Caki2 (cell line): ENCODE measurements at regions not wholly inside any gene's neighbourhood (a gene's known extent, or its start where the extent isn't known, plus 50 kb on each side); places are given as distances from the start of the nearest gene placed in this dataset.

Experiments used
- DNase-seq: peaks from one replicate; pipeline ENCODE4 v3.0.0-alpha.2; 2015; ENCODE audit warnings: low read depth
- in situ Hi-C: cut with HindIII; loops from 2 replicates; pipeline ENCODE4 v1.10.0; 2016; ENCODE audit warnings: low sequenced_read_pairs, low pct_unique_long_range_greater_than_20kb, mixed read lengths

DNA sequence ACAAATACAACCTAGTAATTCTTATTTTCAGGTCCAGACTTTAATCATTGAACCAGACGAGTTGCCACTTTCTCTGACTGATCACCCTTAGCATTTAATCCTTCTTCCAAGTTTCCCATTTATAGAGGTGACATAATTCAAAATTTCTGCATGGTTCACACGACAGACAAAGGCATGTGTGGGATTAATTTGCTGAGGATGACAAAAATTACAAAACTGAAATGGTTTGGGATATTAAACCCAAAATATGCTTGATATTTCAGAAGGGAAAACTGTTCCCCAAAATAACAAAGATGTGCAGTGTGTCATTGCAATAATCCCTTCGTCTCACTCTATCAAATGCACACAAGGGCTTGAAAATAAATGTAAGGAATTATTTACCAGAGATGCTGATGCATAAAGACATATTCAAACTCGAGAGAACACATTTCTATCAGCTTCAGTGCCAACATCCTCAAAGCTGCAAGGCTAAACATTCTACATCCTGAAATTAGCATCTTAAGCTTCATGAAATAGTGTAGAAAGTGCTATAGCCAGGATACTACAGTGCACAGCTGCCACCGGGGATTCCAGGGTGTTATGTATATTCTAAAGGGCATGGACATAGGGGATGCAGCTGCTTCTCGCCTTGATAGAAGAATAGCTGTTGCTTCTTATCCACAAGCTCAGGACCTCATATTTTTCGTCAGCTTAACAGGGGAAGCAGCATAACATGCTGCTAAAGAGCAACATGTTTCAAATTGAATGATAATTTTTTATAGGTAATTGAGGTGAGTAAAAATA is 198.7 kb upstream of the SLITRK1 start:
- in situ Hi-C loops = no loop called here
- no peak for DNase-seq

DNA sequence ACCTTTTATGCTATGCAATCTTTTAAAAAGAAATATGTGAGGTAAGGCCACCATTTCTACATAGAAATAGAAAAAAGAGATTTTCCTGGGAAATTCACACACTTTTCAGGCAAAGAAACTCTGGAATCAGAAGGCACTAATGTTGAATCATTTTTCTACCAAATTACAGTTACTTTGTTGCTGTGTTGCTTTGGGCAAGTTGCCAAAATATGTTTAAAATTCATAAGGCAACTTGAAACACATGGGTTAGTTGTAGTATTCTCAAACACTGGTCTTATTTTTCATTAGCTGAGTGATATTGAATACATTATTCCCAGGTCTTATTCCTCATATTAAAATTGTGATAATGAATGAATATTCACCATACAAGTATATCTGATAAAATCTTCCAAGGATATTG is 195.0 kb upstream of the SLITRK1 start:
- no peak for DNase-seq
- in situ Hi-C loops = no loop called here

DNA sequence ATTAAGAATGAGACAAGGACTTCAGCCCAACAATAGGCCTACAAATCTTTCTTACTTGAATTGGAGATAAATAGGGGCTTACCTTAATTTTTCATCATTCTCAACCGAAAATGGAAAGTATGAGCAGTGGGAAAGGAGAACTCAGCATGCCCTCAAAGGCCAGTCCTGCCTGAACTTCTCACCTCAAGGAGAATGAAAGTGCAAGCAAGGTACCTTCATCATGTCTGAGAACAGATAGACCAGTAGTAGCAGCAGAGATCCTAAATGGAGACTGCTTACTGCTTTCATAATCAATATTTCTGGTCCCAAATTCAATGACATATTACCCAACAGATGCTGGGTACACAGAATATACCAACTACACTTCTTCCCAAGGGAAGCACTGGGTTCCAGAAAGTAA is 194.0 kb upstream of the SLITRK1 start:
- DNase-seq = no peak
- in situ Hi-C loops = no loop called here

DNA sequence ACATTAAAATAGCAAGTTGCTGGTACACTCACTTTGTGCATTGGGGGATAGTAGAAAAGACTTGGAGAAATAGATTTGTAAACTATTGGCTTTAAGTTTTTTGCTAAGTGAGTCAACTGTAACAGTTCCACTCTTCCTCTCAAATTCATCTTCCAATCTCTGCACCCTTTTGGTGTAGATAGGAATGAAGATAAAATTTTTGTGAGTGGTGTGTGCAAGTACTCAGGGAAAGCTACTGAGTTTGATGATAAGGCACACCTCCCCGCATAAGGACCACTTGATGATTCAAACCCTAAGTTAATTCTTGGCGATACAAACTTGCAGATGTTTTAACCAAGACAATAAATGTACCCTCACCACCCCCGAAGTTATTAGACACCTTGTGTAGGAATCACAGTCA is 168.3 kb upstream of the SLITRK1 start:
- in situ Hi-C loops = no loop called here
- no peak for DNase-seq

DNA sequence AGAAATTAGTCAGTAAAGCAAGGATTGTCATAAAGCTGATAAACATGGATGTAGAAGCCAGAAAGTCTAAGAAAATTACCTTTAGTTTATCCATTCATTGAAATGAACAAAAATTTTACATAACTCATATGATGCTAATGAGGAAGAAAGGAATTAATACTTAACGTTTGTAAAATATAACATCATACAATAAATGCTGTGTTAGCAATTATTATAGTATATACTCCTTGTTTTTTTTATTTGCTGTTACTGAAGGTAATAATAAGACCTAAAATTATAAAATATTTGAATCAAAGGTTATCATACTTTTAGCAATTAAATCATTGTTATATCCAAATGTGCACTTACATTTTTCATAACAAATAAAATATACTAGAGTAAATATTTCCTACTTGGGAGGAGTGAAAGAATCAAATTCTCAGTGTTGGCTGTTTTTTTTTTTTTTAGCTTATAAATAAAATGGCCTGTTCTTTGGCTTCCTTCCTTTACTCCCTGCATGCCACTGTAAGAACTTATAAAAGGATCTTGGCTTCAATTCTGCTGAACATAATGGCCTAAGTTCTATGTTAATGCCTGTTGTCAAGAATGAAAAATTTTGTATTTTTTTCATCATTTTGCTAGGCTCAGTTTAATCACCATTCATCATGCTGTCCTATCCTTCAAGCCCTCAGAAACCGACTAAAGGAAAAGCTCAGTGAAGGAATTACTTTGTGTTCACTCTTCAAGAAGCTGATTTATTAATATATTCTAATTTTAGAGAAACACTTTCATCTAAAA is 167.4 kb upstream of the SLITRK1 start:
- in situ Hi-C loops = no loop called here
- DNase-seq = no peak

DNA sequence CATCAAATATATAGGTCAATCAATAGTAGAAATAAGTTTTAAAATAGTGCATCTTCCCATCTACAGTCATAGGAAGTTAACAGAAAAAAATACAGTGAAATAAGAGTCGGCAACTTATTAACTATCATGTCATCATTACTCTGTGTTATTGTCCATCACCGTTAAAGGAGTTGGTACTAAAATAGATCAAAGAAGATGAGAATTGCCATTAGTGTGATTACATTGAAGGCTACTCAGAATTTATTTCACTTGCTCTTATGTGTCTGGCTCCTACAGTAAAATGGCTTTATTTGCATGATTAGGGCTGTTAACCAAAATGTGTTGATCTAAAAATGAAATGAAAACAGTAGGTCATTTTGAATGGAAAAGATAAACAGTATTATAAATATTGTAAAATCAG is 162.5 kb upstream of the SLITRK1 start:
- in situ Hi-C loops = no loop called here
- no peak for DNase-seq

DNA sequence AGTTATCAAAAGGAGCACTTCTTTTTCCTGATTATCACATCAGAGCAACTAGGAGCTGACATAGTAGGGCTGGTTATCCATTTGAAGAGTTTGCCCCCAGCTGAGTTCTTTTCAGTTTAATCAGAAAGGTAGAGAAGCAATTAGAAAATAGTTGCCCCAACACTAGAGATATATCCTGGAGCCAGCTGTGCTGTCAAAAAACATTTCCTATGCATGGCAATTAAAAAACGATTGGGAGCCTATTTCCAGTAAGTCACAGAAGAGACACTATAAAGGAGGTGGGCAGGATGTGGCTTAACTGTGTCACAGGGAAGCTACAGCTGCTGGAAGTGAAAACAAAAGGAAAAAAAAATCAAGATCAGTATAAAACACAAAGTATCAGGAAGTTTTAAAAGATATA is 155.7 kb upstream of the SLITRK1 start:
- in situ Hi-C loops = no loop called here
- DNase-seq = no peak

DNA sequence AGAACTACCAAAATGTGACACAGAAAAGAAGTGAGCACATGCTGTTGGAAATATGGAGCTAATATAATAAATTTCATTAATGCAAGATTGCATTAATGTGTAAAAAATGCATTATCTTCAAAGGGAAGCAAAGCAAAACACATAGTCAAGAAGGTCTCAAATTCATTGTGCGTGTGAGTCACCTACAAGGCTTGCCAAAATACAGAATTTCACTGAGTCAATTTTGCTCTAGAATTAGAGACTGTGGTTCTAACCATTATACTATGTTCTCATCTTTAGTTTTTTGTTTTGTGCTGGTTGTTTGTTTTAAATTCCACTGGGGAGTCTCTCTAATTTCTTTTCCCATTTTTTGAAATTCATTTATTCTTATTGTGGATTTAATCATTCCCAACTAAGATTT is 149.8 kb upstream of the SLITRK1 start:
- in situ Hi-C loops = no loop called here
- no peak for DNase-seq

DNA sequence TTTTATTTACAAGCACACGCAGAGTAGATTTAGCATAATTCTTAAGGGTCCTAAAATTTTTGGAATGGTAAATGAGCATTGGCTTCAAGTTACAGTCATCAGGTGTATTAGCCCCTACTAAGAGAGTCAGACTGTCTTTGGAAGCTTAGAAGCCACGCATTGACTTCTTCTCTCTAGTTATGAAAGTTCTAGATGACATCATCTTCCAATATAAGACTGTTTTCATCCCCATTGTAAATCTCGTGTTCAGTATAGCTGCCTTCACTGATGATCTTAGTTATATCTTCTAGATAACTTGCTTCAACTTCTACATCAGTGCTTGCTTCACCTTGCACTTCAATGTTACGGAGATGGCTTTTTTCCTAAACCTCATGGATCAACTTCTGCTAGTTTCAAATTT is 148.8 kb upstream of the SLITRK1 start:
- in situ Hi-C loops = no loop called here
- DNase-seq = no peak

DNA sequence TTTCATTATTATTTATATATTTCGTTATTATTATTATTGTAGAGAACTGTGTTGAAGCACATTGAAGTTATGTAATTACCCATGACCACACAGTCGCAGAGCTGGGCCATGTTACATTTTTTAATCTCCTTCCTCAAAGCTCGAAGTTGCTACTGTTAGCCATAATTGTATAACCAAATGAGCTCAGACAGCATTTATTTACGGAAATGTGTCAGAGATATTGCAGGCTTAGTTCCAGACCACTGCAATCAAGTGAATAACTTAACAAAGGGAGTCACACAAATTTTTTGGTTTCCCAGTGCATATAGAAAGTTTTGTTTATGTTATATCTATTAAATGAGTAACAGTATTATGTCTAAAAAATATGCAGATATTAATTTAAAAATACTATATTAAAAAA is 147.1 kb upstream of the SLITRK1 start:
- in situ Hi-C loops = no loop called here
- no peak for DNase-seq

DNA sequence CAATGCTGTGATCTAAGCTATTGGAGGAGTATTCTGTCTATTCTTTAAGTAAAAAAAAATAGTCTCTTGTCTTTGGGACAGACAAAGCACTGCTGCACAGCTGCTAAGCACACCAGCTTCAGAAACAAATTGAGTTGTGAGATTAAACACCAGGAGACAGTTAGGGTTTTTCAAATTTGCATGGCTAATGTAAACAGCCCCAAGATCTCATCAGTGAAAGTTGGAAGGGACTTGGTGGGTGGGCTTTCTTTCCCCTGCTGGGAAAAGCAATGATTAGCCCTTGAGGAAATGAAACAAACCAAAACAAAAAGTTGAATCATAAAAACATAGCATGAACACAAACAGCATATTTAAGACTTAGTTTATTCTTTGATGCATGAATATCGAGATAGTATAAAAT is 143.6 kb upstream of the SLITRK1 start:
- in situ Hi-C loops = no loop called here
- no peak for DNase-seq

DNA sequence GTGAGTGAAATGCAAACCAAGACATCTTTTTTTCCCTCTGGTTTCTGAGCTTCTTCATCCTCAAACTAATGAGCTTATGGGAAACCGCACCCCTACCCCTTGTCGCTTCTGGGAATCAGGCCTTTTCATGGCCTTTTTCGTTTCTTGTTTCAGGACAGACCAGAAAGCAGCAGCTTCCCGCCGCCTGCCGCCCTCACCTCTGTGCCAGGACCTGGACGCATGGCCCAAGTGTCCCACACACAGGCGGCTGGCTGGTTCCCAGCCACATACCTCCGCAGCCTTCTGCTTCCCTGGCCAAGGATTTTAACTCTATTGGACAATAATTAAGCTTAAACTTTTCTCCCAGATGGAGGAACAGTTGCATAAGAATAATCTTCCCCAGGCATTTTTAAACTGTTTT is 114.1 kb upstream of the SLITRK1 start:
- DNase-seq = no peak
- in situ Hi-C loops = no loop called here

DNA sequence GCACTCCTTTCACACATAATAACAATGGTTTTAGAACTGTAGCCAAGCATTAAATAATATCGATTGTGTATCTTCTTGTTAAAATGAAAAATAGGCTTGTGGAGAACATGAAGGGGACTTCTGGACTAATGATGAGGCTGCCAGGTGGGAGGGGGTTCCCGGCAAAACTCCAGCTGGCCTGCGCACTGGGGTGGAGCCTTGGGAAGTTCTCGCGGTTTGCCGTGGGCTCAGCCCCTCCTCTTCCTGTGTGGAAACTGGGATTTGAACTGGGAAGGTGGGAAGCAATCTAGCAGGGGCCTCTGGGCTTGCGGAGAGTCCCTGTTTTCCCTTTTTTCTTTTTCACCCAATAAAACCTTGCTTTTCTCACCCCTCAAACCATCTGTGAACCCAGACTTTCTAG is 113.7 kb upstream of the SLITRK1 start:
- in situ Hi-C loops = no loop called here
- no peak for DNase-seq

DNA sequence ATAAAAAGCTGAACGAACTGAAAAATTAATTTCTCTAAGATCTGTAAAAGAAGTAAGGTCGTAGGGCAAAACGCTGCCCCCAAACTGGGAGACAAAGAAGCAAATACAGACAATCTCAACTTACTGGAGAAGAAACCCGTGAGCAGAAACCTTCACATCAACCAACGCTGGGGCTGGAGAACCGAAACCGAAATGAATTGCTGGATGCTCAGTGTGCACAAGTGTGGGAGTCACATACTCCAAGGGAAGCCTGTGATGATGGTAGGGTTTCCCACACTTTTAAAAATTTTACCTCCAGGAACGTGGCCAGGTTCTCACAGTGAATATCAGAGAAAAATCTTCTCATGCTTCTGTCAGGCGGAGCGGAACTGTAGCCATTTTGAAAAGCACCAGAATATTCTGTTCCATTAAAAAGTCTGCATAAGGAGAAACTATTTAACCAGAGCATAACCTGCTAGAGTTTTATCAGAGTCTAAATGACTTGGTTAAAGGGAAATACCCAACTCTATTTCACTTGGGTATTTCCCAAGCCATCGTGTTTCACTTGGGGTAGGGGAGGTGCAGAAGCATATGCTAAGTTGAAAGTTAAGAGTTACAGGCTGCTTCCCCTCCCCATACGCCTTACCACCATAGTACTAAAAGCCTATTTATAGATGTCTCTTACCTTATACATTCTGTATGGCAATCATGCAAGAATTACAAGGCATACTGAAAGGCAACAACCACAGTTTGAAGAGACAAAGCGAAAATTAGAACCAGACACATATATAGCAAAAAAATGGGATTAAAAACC is 110.5 kb upstream of the SLITRK1 start:
- in situ Hi-C loops = no loop called here
- no peak for DNase-seq

DNA sequence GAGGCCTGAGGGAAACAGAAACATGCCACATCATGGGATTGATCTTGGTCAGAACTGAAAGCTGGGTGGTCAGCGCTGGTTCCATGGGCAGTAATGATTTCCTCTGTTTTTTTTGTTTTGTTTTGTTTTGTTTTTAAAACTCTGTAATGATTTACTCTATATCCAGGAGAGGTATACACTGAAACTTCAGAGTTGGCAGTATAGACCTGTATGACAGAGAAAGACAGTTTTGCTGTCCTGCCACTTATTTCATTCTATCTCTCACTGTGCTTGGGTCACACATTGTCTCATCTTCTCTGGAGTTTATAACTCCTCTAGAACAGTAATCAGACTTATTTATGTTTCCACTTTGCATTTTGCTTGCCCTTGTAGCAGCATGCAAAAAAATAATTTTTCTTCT is 105.1 kb upstream of the SLITRK1 start:
- in situ Hi-C loops = no loop called here
- no peak for DNase-seq

DNA sequence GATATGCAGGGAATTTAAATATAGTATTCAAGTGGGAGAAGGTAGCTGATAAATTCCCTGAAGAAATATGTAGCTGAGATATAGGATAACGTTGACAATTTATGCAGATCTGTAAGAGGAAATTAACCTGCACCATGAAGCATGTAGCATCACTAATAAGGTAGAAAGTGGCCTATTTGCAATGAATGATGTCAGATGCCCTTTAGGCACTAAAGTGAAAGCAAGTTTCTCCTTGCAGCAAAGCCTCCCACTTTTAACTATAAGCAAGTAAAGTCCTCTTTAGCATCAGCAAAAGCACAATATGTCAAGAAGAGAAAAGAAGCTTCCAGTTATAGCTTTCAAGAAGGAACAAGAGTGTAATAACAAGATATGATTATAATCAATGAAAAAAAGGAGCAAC is 102.5 kb upstream of the SLITRK1 start:
- in situ Hi-C loops = no loop called here
- no peak for DNase-seq

DNA sequence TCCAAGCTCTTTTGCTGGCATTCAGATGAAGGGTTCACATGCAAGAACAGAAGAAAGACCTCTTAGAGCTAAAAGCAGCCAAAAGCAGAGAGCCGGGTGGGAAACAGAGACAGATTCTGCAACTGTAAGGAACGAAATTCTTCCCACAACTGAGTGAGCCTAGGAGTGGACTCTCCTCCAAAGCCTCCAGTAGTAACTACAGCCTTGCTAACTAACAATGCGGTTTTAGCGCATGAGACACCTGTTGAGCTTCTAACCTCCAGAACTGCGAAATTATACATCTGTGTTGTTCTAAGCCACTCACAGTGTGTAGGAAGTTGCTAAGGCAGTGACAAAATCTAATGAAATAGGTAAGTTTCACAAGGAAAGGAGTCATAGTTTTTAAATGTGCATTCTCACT is 98.1 kb upstream of the SLITRK1 start:
- DNase-seq = no peak
- in situ Hi-C loops = no loop called here

DNA sequence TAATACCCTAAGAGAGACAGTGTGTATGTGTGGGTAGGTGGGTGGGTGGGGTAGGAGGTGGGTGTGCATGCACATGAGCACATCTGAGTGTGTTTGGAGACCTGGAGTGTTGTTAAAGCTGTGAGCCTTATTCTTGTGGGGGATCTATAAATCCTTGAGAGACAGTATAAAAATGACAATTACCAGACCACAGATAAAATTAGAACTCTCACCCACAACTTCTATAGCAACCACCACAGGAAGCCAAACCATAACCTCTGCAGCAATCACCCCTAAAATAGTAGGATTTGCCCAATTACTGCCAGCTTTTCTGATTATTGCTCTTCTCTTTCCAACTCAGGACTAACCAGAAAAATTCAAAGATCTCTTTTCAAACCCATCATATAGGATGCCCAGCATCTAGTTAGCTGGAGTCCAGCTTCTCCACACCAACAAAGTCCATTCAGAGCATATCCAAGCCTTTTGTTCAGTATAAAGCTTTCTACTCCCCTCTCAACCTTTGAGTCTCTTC is 93.4 kb upstream of the SLITRK1 start:
- no peak for DNase-seq
- in situ Hi-C loops = no loop called here

DNA sequence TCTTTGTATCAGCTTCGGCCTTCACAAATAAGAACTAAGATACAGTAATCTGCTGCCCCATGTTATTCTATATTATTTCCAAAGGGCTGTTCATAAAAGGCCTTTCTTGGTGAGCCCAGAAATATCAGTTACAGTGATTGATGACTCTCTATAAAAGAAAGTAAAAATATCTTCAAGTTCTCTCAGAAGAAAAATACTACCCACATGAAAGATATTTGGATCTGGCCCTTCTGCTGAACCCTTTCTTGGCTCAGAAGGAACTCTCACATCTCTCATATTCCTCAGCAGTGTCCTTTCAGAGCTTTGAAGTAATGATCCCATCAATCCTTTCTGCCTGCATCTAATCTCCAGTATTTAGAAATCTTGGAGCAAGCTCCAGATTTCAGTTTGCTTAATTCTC is 76.3 kb upstream of the SLITRK1 start:
- in situ Hi-C loops = no loop called here
- DNase-seq = no peak
